Pons (tissue), 1 donor: ENCODE measurements at regions not wholly inside any gene's neighbourhood (a gene's known extent, or its start where the extent isn't known, plus 50 kb on each side); places are given as distances from the start of the nearest gene placed in this dataset.
A peak's percentile ranks its signal among the peaks of the same experiment; 100 is the strongest.

Experiments used
- DNase-seq: peaks from one replicate; pipeline ENCODE4 v3.0.0-alpha.2; 2016; ENCODE audit warnings: low spot score

GRCh38 chr1:116819081-116819480, 64.9 kb downstream of the CD2 start:
- no peak for DNase-seq

DNA sequence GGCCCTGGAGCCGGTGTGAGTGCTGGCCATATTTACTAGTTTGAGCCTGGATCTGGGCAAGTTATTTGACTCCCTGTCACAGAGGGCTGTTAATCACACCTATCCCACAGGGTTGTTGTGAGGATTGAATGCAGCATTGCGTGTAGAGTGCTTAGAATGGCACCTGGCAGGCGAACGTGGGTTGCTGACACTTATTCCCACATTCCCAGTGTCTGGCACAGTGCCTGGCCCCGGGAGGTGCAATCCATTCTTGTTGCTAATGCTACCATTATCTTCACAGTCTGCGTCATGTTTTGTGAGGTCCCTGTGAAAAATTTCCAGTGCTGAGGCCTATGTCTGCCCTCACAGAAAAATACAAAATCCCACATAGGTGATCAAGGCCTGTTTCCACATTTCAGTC, 66.1 kb downstream of the CD2 start:
- DNase-seq: no peak

- no peak for DNase-seq
Observed at GRCh38 chr1:116821763-116822162, 67.5 kb downstream of the CD2 start.

DNA sequence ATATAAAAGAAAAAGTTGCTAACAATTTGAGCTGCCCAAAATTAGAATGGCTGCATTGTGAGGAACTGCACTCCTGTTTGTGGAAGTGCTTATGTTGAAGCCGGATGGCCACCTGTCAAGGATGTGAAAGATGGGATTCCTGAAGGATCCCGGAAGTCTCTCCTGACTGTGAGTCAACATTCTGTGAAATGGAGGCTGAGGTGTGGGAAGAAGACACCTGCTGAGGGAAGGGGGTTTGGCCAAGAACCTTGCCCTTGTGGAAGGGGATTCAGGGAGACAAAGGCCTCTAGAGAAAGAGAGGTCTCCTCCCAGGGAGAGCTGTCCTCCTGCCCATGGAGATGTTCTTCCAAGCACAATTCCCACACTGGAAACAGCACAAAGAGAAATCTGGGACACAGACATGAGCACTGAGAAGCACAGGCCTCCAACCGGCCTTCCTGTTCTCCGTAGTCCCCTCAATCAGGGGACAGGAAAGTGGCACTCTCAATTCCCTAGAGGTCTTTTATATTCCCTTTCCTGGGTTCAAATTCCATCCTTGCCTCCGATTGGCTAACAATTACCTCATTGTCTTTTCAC, 70.5 kb downstream of the CD2 start:
- no peak for DNase-seq

GRCh38 chr1:116825207-116825719, 71.0 kb downstream of the CD2 start:
- DNase-seq: no peak

GRCh38 chr1:116825720-116826438, 71.6 kb downstream of the CD2 start:
- no peak for DNase-seq

DNA sequence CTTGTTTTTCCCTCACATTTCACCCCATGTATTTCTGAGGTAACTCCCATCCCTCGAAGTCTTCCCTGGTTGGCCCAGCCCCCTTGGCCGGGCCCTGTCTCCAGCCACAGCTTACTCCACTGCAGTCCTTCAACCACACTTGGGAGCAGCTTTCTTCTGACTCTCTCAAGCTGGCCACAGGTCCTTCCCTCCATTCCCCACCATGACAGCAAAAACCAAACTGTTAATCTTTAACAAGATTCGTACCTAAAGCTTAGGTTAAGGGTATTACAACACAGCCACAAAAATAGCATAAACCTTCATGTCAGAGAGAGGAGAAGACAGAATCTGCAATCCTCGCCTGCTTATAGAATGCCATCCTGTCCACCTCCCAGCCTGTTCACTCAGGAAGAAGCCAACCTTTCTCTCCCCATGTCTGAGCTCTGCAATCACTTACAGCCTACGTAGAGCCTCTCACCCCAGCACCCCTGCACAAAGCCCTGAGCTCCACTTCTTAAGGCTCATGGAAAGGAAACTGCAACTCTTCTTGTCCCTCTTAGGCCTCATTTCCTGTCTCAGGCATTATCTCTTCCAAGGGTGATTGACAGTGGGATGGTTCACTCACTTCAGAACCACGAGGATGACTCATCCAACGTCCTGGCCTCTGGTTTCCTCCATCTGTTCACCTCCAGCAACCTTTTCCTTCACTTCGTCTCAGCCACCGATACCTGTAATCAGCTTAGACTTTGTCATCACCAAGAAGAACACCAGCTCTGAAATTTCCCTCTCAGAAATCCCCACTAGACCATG, 72.8 kb downstream of the CD2 start:
- no peak for DNase-seq

GRCh38 chr1:116827607-116828105, 73.4 kb downstream of the CD2 start:
- DNase-seq: no peak

DNA sequence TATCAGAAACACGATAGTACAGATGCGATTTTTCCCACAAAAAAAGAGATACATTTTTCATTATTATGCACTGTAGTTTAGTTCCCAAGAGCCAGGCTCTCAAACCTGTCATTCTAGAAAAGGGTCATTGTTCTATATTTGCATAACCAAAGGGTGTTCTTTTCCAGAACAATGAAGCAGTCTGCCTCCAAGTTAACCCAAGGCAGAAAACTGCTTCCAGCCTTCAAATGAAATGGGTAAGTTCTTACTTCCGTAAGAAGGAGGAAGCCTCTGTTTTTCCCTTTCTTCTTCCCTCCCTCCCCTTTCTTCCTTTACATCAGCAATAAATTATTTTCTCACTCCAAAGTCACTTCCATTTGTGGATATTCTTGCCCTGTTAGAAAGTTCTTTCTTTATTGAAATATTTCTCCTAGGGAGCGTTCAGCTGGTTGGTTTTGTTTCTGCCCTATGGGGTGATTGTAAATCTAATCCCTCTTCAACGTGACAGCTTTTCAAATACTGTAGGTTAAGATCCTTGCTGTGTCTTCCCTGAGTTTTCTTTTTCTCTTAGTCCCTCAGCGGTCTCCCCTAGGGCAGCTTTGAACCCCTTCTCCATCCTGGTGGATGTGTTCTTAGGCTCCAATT, 77.3 kb upstream of the PTGFRN start:
- DNase-seq: peak; percentile 22

GRCh38 chr1:116832932-116833578, 76.7 kb upstream of the PTGFRN start:
- DNase-seq: no peak

- no peak for DNase-seq
Observed at GRCh38 chr1:116833718-116834117, 76.0 kb upstream of the PTGFRN start.

- DNase-seq: no peak
Observed at GRCh38 chr1:116834595-116834994, 75.1 kb upstream of the PTGFRN start.

DNA sequence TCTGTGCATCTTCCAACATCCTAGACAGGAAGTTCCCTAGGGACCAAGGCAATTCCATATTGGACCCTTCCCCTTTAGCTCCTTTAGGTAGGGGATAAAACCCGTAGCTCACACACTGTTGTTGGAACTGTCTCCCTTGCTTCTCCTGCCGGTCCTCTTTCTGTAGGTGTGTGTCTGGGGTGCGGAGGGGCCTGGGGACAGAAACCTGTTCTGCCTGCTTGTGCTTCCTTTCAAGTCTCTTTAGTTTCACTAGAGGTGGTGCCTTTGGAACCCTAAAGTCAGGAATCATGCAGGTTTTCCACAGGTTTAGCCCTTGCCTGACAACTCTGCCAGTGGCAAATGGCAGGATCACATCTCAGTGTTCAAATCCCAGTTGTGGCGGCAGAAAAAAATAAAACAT, 74.6 kb upstream of the PTGFRN start:
- DNase-seq: no peak

- no peak for DNase-seq
Observed at GRCh38 chr1:116836099-116836498, 73.6 kb upstream of the PTGFRN start.

DNA sequence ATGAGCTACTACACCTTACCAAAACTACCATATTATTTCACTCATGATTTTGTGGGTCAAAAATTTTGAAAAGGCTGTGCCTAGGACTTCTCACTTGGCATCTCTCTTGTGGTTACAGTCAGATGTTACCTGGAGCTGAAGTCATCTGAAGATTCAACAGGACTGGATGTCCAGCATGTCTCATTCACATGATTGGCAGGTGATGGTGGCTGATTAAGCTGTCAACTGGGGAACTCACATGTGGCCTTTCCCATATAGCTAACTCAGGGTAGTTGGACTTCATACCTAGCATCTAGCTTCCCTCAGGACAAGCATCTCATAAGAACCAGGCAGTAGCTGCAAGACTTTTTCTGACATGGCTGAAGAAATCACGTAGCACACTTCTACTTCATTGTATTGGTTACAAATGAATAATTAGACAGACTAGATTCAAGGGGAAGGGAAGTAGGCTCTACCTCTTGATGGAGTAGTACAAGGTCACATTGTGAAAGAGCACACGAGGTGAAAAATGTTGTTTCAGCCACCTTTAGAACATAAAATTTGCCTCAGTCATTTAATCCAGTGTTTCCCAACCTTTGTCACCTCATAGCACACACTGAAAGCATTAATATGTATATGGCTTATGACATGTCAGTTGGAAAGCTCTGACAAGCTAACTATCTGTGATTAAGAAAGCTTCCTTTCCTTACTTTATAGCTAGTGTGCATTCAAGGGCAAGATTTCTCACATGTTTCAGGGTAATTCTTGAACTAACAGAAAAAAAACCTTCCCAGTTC, 68.0 kb upstream of the PTGFRN start:
- DNase-seq: no peak

DNA sequence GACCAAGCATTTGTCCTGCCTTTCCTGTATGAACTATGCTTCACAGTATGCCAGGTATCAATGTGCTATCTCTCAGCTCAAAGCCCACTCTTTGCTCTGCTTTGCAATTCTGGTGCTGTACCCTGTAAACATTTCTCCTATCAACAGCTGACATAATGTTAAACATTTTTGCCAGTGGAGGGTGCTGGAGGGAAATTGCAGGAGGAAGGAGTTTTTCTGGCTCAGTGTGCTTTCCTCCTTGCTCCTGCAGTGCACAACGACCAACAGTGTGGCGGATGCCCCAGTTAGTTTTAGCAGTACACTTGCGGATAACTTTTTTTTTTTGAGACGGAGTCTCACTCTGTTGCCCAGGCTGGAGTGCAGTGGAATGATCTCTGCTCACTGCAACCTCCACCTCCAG, 67.1 kb upstream of the PTGFRN start:
- DNase-seq: no peak

GRCh38 chr1:116844775-116845174, 64.9 kb upstream of the PTGFRN start:
- no peak for DNase-seq

DNA sequence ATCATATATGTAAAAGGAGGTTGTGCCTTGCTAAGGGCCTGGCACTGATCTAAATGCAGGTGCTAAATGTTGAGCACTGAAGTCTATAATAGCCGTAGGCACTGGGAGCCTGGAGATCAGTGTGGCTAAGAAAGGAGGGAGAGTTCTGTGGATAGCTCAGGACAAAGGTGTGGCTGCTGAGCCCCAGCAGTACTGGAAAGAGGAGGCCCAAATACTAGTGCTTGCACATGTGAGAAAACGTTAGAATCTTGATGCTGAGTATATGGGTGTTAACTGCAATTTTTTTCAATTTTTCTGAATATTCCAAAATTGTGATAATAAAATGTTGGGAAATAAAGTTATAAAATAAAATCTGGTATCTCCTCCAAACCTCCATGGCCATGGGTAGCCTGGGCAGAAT, 62.5 kb upstream of the PTGFRN start:
- DNase-seq: no peak

DNA sequence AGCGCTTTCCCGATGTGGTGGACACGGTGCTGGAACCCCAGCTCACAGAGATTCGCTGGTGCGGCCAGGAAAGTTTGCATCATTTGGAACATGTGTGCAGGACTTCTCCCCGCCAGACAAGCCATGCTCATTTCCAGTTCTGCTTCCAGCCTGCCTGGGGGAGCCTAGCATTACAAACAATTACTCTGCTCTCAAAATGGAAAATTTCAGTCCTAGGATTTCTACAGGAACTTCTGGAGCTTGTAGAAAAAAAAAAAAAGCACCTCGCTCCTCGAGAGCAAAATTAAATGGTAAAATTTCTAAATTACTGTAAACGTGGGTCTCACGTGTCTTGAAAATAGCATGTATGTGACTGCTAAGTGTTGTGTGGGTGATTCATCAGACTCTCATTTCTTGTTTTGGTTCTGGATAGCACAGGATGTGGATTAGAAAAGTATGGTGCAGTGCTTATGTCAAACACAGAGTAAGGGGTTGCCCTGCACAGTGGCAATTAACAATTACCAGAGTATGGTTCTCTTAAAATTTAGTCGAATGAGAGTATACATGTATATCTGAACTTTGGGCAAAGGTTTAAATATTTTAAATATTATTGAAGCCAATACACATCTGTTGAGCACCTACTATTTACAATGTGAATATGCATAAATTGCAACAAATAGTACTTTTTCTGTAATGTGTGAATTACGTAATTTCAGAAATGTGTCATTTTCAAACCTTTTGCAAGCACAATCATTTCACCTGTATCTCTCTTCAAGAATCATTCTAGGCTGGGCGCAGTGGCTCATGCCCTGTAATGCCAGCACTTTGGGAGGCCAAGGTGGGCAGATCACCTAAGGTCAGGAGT, 61.8 kb upstream of the PTGFRN start:
- DNase-seq: no peak

GRCh38 chr1:116850436-116850835, 59.3 kb upstream of the PTGFRN start:
- no peak for DNase-seq
